ENCODE measurements at regions not wholly inside any gene's neighbourhood (a gene's known extent, or its start where the extent isn't known, plus 50 kb on each side); places are given as distances from the start of the nearest gene placed in this dataset.

GRCh38 chr20:57053067-57053466 lies 213.4 kb downstream of the BMP7 start:
- TF ChIP-seq CTCF (IDR thresholded peaks at IDR 0.05; ENCODE audit: low read depth) = no peak

GRCh38 chr20:57053793-57054552 lies 212.5 kb downstream of the BMP7 start:
- no peak for TF ChIP-seq CTCF (IDR thresholded peaks at IDR 0.05; ENCODE audit: low read depth)

- no peak for TF ChIP-seq CTCF (IDR thresholded peaks at IDR 0.05; ENCODE audit: low read depth)
These were observed 211.1 kb downstream of the BMP7 start for GRCh38 chr20:57055345-57055744.

GRCh38 chr20:57056651-57057050 lies 209.8 kb downstream of the BMP7 start:
- TF ChIP-seq CTCF (IDR thresholded peaks at IDR 0.05; ENCODE audit: low read depth) = no peak

GRCh38 chr20:57059055-57059596 lies 207.3 kb downstream of the BMP7 start:
- no peak for TF ChIP-seq CTCF (IDR thresholded peaks at IDR 0.05; ENCODE audit: low read depth)

GRCh38 chr20:57060407-57061050 lies 205.9 kb downstream of the BMP7 start:
- no peak for TF ChIP-seq CTCF (IDR thresholded peaks at IDR 0.05; ENCODE audit: low read depth)
